Osteocyte (in vitro differentiated cells): ENCODE measurements at regions not wholly inside any gene's neighbourhood (a gene's known extent, or its start where the extent isn't known, plus 50 kb on each side); places are given as distances from the start of the nearest gene placed in this dataset.
"Not testable (repeated sequence)": the region's sequence is repeated elsewhere in the genome, so short reads cannot be mapped to it uniquely, and the experiment has no call there.

Experiments used
- DNase-seq: peaks from one replicate; pipeline ENCODE4 v3.0.0; 2021; ENCODE audit warnings: mixed read lengths; ENCODE audit not compliant: unreplicated experiment; ENCODE audit errors: extremely low spot score
- H3K27ac Mint-ChIP-seq: one replicate; pipeline ENCODE4 v1.8.0; 2021; ENCODE audit warnings: mild to moderate bottlenecking, mixed read lengths; ENCODE audit not compliant: unreplicated experiment
- H3K27me3 Mint-ChIP-seq: one replicate; pipeline ENCODE4 v1.8.0; 2021; ENCODE audit warnings: mixed read lengths; ENCODE audit not compliant: unreplicated experiment
- H3K36me3 Mint-ChIP-seq: one replicate; pipeline ENCODE4 v1.8.0; 2021; ENCODE audit warnings: mixed read lengths; ENCODE audit not compliant: unreplicated experiment
- H3K4me1 Mint-ChIP-seq: one replicate; pipeline ENCODE4 v1.8.0; 2021; ENCODE audit warnings: mixed read lengths; ENCODE audit not compliant: unreplicated experiment
- H3K4me3 Mint-ChIP-seq: one replicate; pipeline ENCODE4 v1.8.0; 2021; ENCODE audit warnings: mild to moderate bottlenecking, moderate library complexity, mixed read lengths; ENCODE audit not compliant: unreplicated experiment
- H3K9me3 Mint-ChIP-seq: one replicate; pipeline ENCODE4 v1.8.0; 2021; ENCODE audit warnings: mixed read lengths; ENCODE audit not compliant: unreplicated experiment
- CTCF ChIP-seq: fragments of 200-600 bp; sonication (generic); IDR thresholded peaks from 2 replicates; pipeline ENCODE4 v1.5.0; 2021; ENCODE audit warnings: antibody characterized with exemption, mild to moderate bottlenecking, moderate library complexity

GRCh38 chr9:62798884-62799850 lies 1609.3 kb downstream of the SPATA31A7 start:
- peak; percentile 87 for DNase-seq
- not testable (repeated sequence) for H3K9me3 Mint-ChIP-seq, H3K27ac Mint-ChIP-seq, H3K36me3 Mint-ChIP-seq
- Mint-ChIP-seq H3K27me3 (peaks cover 44% of the 10 kb centered on the region), H3K4me3 (peak overlapping the region; percentile 0), H3K4me1 (peaks cover 28% of the 10 kb centered on the region)

- peak; percentile 90 for DNase-seq
- H3K9me3 Mint-ChIP-seq, H3K4me3 Mint-ChIP-seq, H3K36me3 Mint-ChIP-seq, H3K27ac Mint-ChIP-seq: not testable (repeated sequence)
- H3K4me1 Mint-ChIP-seq: peaks cover 28% of the 10 kb centered on the region
- H3K27me3 Mint-ChIP-seq: peaks cover 51% of the 10 kb centered on the region
These were observed 1610.1 kb downstream of the SPATA31A7 start for GRCh38 chr9:62799851-62800371.

- DNase-seq: peak; percentile 87
- H3K36me3 Mint-ChIP-seq, H3K9me3 Mint-ChIP-seq, H3K27ac Mint-ChIP-seq: not testable (repeated sequence)
- Mint-ChIP-seq H3K4me1 (peaks cover 28% of the 10 kb centered on the region), H3K4me3 (peak overlapping the region; percentile 66), H3K27me3 (peaks cover 56% of the 10 kb centered on the region)
These were observed 1610.9 kb downstream of the SPATA31A7 start for GRCh38 chr9:62800451-62801371.

- H3K27ac Mint-ChIP-seq, DNase-seq, H3K36me3 Mint-ChIP-seq, H3K9me3 Mint-ChIP-seq: not testable (repeated sequence)
- peak overlapping the region; percentile 66 for H3K4me3 Mint-ChIP-seq
- H3K4me1 Mint-ChIP-seq: peaks cover 28% of the 10 kb centered on the region
- H3K27me3 Mint-ChIP-seq: peaks cover 56% of the 10 kb centered on the region
These were observed 1611.6 kb downstream of the SPATA31A7 start for GRCh38 chr9:62801372-62801811.

- not testable (repeated sequence) for H3K27ac Mint-ChIP-seq, H3K9me3 Mint-ChIP-seq, H3K36me3 Mint-ChIP-seq
- peak overlapping the region; percentile 66 for H3K4me3 Mint-ChIP-seq
- peaks cover 56% of the 10 kb centered on the region for H3K27me3 Mint-ChIP-seq
- TF ChIP-seq CTCF: peak; percentile 12
- peak; percentile 95 for DNase-seq
- H3K4me1 Mint-ChIP-seq: peaks cover 28% of the 10 kb centered on the region
These were observed 1612.3 kb downstream of the SPATA31A7 start for GRCh38 chr9:62801961-62802718.

GRCh38 chr9:62802719-62803079 lies 1612.9 kb downstream of the SPATA31A7 start:
- H3K27me3 Mint-ChIP-seq: peaks cover 56% of the 10 kb centered on the region
- H3K27ac Mint-ChIP-seq: not testable (repeated sequence)

GRCh38 chr9:62803099-62803498 lies 1613.3 kb downstream of the SPATA31A7 start:
- peaks cover 56% of the 10 kb centered on the region for H3K27me3 Mint-ChIP-seq
- H3K4me1 Mint-ChIP-seq: peaks cover 28% of the 10 kb centered on the region
- peak overlapping the region; percentile 31 for H3K4me3 Mint-ChIP-seq
- DNase-seq, H3K27ac Mint-ChIP-seq, H3K36me3 Mint-ChIP-seq: not testable (repeated sequence)
- H3K9me3 Mint-ChIP-seq: peaks cover 12% of the 10 kb centered on the region

More at GRCh38 chr9:62802719-62803079, 1612.9 kb downstream of the SPATA31A7 start:
- Mint-ChIP-seq H3K4me3 (peak overlapping the region; percentile 66), H3K9me3 (peaks cover 12% of the 10 kb centered on the region), H3K4me1 (peaks cover 28% of the 10 kb centered on the region)
- not testable (repeated sequence) for DNase-seq, H3K36me3 Mint-ChIP-seq

GRCh38 chr9:62804314-62804713 lies 1614.5 kb downstream of the SPATA31A7 start:
- Mint-ChIP-seq H3K27me3 (peaks cover 50% of the 10 kb centered on the region), H3K4me1 (peaks cover 25% of the 10 kb centered on the region)
- not testable (repeated sequence) for H3K4me3 Mint-ChIP-seq, H3K27ac Mint-ChIP-seq, H3K36me3 Mint-ChIP-seq, DNase-seq, H3K9me3 Mint-ChIP-seq

GRCh38 chr9:62807424-62807823 lies 1617.6 kb downstream of the SPATA31A7 start:
- H3K4me3 Mint-ChIP-seq, H3K27ac Mint-ChIP-seq, H3K4me1 Mint-ChIP-seq, H3K9me3 Mint-ChIP-seq, H3K36me3 Mint-ChIP-seq: not testable (repeated sequence)
- peaks cover 26% of the 10 kb centered on the region for H3K27me3 Mint-ChIP-seq
- peak; percentile 87 for DNase-seq

GRCh38 chr9:62808081-62808480 lies 1618.2 kb downstream of the SPATA31A7 start:
- H3K4me3 Mint-ChIP-seq, H3K27ac Mint-ChIP-seq, H3K36me3 Mint-ChIP-seq, DNase-seq, H3K9me3 Mint-ChIP-seq, H3K4me1 Mint-ChIP-seq: not testable (repeated sequence)
- H3K27me3 Mint-ChIP-seq: peaks cover 22% of the 10 kb centered on the region
